ENCODE measurements at regions not wholly inside any gene's neighbourhood (a gene's known extent, or its start where the extent isn't known, plus 50 kb on each side); places are given as distances from the start of the nearest gene placed in this dataset.

GRCh38 chr2:19201911-19202462 lies 156.4 kb downstream of the OSR1 start:
- no peak for TF ChIP-seq CTCF (IDR thresholded peaks at IDR 0.05)
- DNase-seq (no peak), ATAC-seq (no peak)
- no peak overlapping the region for H3K4me3 ChIP-seq
- intact Hi-C loops (cut with DNase I) = no loop called here
- no peaks in the 10 kb centered on the region for H3K9me3 ChIP-seq
- H3K4me1 ChIP-seq = no peaks in the 10 kb centered on the region
- H3K27ac ChIP-seq = no peak overlapping the region
- H3K36me3 ChIP-seq = no peaks in the 10 kb centered on the region
- no peaks in the 10 kb centered on the region for H3K27me3 ChIP-seq

- no peak for ATAC-seq
- no peaks in the 10 kb centered on the region for H3K36me3 ChIP-seq
- H3K27ac ChIP-seq = no peak overlapping the region
- H3K27me3 ChIP-seq = no peaks in the 10 kb centered on the region
- DNase-seq = no peak
- no peak for TF ChIP-seq CTCF (IDR thresholded peaks at IDR 0.05)
- intact Hi-C loops (cut with DNase I) = no loop called here
- H3K4me3 ChIP-seq = no peak overlapping the region
- H3K9me3 ChIP-seq = no peaks in the 10 kb centered on the region
- no peaks in the 10 kb centered on the region for H3K4me1 ChIP-seq
Observed at GRCh38 chr2:19198381-19198780, 160.0 kb downstream of the OSR1 start.

GRCh38 chr2:19195661-19196060 lies 162.8 kb downstream of the OSR1 start:
- H3K9me3 ChIP-seq = no peaks in the 10 kb centered on the region
- H3K36me3 ChIP-seq = no peaks in the 10 kb centered on the region
- no peak overlapping the region for H3K27ac ChIP-seq
- H3K27me3 ChIP-seq = no peaks in the 10 kb centered on the region
- H3K4me1 ChIP-seq = no peaks in the 10 kb centered on the region
- TF ChIP-seq CTCF (IDR thresholded peaks at IDR 0.05) = no peak
- ATAC-seq (no peak), DNase-seq (no peak)
- intact Hi-C loops (cut with DNase I) = no loop called here
- no peak overlapping the region for H3K4me3 ChIP-seq

- Histone ChIP-seq H3K27ac (no peak overlapping the region), H3K4me1 (no peaks in the 10 kb centered on the region), H3K4me3 (no peak overlapping the region), H3K36me3 (no peaks in the 10 kb centered on the region), H3K9me3 (no peaks in the 10 kb centered on the region), H3K27me3 (no peaks in the 10 kb centered on the region)
- intact Hi-C loops (cut with DNase I) = no loop called here
- no peak for ATAC-seq
- no peak for DNase-seq
- TF ChIP-seq CTCF (IDR thresholded peaks at IDR 0.05) = no peak
Observed at GRCh38 chr2:19189391-19189790, 169.0 kb downstream of the OSR1 start.

- DNase-seq (no peak), ATAC-seq (no peak)
- H3K27me3 ChIP-seq = no peaks in the 10 kb centered on the region
- intact Hi-C loops (cut with DNase I) = no loop called here
- TF ChIP-seq CTCF (IDR thresholded peaks at IDR 0.05) = no peak
- no peak overlapping the region for H3K4me3 ChIP-seq
- no peak overlapping the region for H3K27ac ChIP-seq
- no peaks in the 10 kb centered on the region for H3K36me3 ChIP-seq
- no peaks in the 10 kb centered on the region for H3K9me3 ChIP-seq
- H3K4me1 ChIP-seq = no peaks in the 10 kb centered on the region
Observed at GRCh38 chr2:19187323-19188020, 171.0 kb downstream of the OSR1 start.

Data from upper lobe of right lung (tissue), 1 donor.